Renal cortex interstitium (tissue), 11 donors: ENCODE measurements at regions not wholly inside any gene's neighbourhood (a gene's known extent, or its start where the extent isn't known, plus 50 kb on each side); places are given as distances from the start of the nearest gene placed in this dataset.

Source experiments
- DNase-seq, 11 donors: peaks; one replicate each; pipeline ENCODE4 v3.0.0-alpha.2; 2013; ENCODE audit warnings: low read depth in 9 of 11, low spot score in 4 of 11; ENCODE audit errors: extremely low read depth in 1 of 11

GRCh38 chr2:188824125-188824524 is 150.0 kb upstream of the COL3A1 start:
- no peak for DNase-seq

DNA sequence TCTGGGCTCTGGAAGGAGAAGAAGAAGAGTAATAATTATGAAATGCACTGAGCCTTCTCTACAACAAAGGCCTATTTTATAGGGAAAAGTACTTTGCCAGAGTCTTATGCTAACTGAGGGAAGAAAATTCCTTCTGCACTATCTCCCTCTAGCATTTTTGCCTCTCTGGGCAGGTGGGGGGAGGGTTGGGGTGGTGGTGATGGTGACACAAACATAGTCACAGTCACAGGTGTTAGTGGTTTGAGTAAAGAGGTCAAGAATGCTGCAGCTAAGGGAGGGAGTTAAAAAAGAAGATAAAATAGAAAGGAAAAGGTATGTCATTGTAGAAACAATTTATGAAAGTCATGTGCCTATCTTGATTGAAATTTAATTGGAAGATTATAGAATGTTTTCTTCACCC is 140.8 kb upstream of the COL3A1 start:
- no peak for DNase-seq

DNA sequence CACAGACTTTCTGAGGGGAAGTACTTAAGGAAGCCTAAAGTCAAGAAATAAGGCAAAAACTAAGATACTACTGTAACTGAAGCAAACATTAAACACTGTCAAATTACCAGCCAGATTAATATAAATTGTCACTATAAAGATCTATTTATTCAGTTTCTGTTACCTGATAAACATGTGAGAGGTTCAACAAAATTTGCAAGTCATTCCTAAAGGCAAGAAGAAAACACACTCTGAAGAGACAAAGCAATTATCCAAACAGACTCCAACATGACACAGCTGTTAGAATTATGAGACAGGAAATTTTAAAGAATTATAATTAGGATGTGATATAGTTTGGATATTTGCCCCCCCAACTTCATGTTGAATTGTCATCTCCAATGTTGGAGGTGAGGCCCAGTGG is 140.4 kb upstream of the COL3A1 start:
- no peak for DNase-seq

DNA sequence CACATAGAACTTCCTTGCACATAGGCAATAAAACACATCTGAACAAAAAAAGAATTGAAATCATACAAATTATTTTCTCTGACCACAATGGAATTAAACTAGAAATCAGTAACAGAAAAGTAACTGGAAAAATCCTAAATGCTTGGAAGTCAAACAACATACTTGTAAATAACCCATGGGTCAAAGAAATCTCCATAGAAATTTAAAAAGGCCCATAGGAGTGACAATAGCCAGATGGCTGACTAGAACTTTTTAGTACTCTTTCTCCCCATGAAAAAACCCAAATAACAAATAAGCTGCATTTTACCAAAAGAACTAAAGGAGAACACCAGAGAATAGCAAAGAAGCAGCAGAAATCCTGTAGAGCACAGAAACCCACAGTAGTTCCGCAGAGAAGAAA is 139.2 kb upstream of the COL3A1 start:
- no peak for DNase-seq

DNA sequence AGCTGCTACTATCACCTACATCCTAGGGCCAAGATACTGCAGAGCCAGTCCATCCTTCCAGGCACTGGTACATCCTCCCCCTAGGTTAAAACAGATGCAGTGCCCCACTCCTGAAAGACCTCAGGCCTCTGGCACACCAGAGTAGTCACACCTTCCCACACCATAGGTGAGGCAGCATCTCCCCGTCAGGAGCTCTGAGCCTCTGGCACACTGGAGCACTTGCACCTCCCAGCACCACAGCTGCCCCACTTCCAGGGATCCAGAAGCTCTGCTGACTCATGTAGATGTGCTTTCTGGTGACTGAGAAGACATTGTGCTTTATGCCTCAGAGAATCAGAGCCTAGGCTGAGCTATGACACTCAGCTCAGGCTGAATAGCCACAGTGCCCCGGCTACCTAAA is 138.4 kb upstream of the COL3A1 start:
- DNase-seq, result no peak

DNA sequence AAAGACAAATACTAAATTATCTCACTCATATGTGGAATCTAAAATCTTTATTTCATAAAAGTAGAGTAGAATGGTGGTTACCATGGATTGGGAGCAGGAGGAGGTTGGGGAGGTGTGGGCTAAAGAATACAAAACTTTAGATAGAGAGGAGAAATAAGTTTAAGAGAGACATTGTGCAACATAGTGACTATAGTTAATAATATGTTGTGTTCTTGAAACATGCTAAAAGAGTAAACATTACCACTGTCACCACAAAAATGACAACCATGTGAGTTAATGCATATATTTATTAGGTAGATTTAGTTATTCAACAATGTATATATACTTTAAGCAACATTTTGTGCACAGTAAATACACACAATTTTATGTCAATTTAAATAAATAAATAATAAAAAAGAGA is 128.5 kb upstream of the COL3A1 start:
- no peak for DNase-seq

DNA sequence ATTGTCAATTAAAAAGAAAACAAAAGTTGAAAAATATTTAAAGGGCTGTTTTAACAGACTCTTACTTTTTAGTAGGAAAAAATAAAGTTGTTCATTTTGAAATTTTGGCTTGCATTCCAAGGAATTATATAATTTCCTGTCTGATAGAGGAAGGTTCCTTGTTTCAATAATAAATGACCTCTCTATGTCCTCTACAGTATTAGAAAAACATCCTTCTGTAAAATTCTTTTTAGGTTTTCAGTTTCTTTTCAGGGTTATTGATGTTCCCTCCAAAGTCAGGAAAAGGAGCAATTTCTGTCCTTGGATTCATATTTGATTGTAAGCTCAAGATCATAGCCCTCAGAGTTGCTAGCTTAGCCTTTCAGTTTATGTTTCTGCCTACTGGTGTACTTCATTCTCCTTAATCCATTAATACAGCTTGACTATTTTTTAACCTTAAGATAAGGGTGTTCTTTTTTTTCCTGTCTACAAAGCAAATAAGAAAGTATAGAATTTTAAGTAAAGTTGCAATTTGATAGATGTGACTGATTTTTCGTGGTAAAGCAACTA is 125.2 kb upstream of the COL3A1 start:
- DNase-seq, result no peak

DNA sequence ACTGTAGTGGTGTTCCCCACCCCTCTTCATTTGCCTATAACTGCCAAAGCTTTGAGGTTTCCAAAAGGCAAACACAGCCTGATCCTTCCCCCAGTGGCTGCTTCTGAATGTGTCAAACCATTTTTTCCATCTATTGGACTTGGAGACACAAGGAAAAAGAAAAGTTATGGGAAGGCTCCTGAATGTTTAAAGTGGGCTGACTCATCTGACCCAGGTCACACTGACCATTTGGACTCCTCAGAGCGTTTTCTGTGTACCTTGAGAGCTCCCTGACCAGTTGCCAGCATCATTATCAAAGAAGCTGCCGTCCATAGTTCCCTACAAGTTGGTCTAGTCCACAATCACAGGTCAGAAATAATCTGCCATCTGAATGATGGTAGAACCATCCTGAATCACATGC is 123.4 kb upstream of the COL3A1 start:
- DNase-seq, result no peak

DNA sequence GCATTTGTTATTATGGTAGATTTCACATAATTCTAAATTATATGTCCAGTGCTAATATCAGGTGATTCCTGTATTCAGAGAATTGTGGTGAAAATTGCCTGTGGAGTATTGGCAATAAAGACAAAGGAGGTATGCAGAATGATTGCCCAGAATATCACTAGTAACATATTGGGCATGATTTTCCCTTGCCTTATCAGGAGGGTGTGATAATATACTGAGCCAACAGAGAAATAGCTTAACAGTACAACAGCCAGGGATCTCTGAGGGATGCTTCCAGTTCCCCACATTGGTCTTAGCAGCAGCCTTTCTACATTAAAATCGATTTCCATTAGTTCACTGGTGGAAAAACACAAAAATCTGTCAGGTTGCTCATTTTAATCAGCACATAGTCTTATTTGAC is 122.9 kb upstream of the COL3A1 start:
- DNase-seq, result no peak

DNA sequence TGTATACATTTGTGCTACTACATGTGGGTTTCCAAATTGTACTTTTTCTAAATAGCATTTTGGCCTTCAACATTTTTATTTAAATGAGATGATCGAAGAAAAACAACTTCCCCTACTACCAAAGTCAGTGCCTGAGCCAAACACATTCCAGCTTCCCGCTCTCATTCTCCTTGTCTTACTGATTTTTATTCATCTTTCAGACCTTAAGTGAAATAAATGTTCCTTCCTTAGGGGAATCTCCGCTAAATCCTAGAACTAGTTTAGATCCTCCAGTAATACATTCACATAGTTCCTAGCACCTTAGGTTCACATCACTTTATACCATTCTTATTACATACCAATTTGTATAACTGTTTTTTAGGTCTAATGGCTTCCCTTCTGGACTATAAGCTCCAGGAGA is 122.3 kb upstream of the COL3A1 start:
- DNase-seq, result no peak

DNA sequence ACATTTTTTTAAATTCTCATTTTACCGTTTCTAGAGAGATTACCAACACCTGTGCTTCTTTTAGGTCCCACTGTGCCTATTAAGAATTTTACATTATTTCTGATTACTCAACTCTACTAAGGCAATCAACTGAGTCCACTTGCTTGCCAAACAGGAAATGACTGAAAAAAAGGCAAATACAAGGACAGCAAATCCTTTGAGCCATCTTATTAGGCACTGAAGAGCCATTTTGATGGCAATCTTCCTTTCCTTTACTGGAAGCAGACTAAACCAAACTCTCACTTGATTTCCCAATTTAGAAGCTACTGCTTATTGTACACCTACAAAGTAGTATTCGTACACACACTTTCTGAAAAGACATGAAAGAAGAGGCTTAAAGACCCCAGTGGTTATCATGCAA is 121.4 kb upstream of the COL3A1 start:
- no peak for DNase-seq

- peak in 8 of 11 donors; percentile 9 to 31 (median 19) for DNase-seq
Observed at GRCh38 chr2:188853307-188853706, 120.9 kb upstream of the COL3A1 start.

DNA sequence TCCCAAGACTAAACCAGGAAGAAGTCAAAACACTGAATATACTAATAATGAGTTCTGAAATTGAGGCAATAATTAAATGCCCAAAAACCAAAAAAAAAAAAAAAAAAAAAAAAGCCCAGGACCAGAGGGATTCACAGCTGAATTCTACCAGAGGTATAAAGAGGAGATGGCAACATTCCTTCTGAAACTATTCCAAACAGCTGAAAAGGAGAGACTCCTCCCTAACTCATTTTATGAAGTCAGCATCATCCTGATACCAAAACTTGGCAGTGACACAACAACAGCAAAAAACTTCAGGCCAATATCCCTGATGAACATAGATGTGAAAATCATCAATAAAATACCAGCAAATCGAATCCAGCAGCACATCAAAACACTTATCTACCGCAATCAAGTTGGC is 108.5 kb upstream of the COL3A1 start:
- no peak for DNase-seq

DNA sequence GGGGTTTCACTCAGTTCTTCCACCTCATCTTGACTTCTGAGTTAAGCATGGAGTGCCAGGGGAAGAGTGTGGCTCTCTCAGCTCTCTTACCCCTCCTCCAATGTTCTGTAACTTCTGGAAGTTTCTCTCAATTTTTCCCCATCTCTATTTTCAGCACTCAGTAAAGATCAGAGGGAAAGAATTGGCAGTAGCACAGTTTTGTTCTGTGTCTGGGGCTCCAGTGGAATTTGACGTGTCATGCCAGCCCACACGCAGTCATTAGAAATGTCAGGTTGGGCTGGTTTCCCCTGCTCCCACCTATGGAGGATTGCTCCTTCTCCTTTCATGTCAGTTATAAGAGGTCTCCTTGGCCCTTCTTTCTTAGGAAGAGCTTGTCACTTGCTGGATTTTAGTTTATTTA is 104.6 kb upstream of the COL3A1 start:
- DNase-seq, result no peak

DNA sequence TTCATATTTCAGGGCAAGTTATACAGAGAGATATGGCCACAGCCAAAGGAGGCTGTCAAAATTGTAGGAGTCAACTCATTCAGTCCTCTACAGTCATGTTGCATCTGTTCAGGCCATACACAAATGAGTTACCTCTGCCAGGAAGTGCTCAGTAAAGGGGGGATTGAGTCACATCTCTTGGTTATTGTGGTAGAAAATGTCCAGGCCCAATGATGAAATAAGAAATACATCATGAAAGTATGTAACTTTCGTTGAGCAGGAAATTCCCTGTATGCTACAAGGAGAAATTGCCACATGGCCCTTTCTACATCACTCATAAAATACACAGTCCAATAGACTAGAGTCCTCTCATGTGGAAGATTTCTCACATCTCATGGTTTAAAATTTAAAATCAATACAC is 103.9 kb upstream of the COL3A1 start:
- DNase-seq, result no peak

- DNase-seq, result no peak
Observed at GRCh38 chr2:188875104-188875503, 99.1 kb upstream of the COL3A1 start.

DNA sequence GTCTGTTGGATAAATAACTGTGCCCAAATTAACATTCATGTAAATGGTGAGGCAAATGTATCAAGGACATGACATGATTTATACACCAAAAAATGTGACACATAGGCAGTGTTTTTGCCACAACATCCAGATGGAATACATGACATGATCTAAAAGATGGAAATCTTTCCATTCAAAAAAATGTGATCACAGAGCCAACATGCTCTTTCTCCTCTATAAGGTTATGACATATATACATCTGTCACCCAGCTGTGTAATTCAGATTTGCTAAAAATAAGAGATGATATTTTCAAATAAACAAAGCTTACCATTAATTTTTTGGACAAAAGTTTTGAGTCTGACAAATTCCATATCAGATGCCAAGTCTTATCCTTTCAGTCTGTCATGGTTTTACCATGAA is 95.5 kb upstream of the COL3A1 start:
- DNase-seq, result no peak

DNA sequence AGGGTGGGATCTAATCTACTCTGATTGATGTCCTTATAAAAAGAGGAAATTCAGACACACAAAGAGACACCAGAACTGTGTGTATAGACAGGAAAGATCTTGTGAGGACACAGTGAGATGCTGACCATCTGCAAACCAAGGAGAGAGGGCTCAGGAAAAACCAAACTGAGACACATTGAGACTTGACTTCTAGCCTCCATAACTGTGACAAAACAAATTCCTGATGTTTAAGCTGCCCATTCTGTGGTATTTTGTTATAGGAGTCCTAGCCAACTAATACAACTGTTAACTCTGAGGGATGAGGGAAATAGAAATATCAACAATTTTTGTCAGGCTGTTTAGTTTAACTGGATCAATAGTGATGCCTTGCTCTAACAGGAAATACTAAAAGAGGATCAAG is 93.4 kb upstream of the COL3A1 start:
- no peak for DNase-seq

GRCh38 chr2:188881434-188881833 is 92.7 kb upstream of the COL3A1 start:
- DNase-seq, result no peak

DNA sequence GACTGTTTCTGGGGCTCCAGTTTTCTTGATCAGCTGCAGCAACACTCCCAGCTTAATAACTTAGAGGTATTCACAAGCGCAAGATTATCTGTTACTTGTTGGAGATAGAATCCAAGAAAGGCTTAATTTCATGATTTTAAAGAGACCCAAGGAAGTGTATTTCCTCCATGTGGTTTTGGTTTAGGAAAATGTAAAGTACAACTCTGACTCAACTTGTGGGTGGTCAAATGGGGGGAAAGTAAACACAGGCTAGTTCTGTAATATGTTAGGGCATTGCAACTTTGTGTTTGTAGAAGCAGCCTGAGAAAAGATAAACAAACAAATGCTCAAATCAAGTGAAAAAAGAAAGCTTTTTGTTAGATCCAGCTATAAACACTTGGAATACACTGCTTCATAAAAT is 90.1 kb upstream of the COL3A1 start:
- peak in 1 of 11 donors; percentile 18 for DNase-seq

DNA sequence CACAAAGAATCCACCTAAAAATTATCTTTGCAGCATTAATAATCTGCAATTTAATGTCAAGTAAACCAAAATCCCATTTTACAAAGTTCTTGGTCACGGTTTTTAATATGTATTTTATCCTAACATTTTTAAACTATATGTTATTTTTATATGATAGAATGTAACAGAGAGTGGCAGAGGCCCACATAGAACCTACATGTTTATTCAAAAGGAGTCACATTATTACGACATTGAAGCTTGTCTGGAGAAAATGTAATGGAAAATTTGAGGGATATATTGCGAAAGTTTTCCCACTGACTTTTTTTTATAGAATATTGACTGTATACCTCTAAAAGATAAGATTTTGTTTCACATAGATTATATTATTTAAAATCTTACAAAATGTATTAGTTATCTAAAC is 89.7 kb upstream of the COL3A1 start:
- no peak for DNase-seq

DNA sequence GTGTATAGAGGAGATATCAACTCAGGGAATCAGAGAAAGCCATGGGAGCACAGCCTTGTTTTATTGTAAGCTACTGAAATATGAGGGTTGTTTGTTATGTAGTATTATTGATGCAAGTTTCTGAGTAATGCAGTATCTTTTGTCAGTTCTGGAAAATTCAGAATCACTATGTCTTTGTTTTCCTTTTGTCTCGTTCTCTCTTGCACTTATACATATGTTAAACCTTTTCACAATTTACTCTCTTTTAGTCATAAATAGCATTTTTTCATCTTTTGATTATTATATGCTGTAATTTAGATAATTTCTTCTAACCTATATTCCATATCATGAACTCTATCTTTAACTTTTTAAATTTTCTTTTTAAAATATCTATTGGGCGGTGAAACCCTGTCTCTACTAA is 85.0 kb upstream of the COL3A1 start:
- DNase-seq, result no peak
